ENCODE measurements at regions not wholly inside any gene's neighbourhood (a gene's known extent, or its start where the extent isn't known, plus 50 kb on each side); places are given as distances from the start of the nearest gene placed in this dataset.

DNA sequence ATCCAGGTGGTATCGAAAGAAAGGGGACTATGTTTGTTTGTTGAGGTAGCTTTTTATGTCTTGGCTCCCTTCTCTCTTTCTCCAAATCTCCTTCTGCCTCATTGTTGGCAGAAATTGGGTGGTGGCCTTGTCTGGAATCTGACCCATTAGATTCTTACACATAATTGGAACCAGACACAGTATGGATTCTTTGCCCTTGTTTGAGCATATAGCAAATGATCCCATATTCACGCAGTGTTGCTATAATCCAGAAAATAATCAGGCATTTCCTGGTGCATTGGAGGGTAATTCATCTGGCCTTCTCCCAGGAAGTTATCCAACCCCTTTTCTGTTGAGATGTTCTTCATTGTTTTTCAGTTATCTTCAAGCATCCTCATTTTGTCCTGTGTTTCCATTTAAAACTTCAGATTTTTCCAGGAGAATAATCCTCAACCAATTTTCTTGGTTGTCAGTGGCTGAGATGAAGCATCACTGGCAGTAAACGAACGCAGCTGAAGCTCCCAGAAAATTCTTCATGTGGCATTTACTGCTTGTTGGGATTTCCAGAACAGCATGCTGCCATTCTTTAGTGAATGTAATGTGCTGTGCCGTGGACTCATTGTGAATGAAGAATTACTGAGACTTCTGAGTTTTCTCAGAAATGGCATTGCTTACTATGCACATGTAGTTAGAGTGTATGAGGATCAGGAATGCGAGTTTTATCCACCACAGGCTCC, 70.5 kb upstream of the NTRK2 start:
- Histone ChIP-seq H3K79me2 (ENCODE audit: low read length) (no peaks in the 10 kb centered on the region), H3K4me1 (ENCODE audit: insufficient read depth, low read length) (no peaks in the 10 kb centered on the region), H3K4me2 (ENCODE audit: low read length) (no peak overlapping the region), H3K9ac (ENCODE audit: low read length) (no peak overlapping the region), H3K4me3 (ENCODE audit: low read length) (no peak overlapping the region), H3K36me3 (ENCODE audit: low read depth, low read length) (no peaks in the 10 kb centered on the region), H3K9me3 (ENCODE audit: low read length) (no peaks in the 10 kb centered on the region), H3K27me3 (ENCODE audit: low read length) (no peaks in the 10 kb centered on the region), H4K20me1 (ENCODE audit: low read length) (no peaks in the 10 kb centered on the region), H3F3A (ENCODE audit: low read length, unreplicated experiment) (no peaks in the 10 kb centered on the region), H3K9me2 (replicated peaks; ENCODE audit: low read length) (no peaks in the 10 kb centered on the region), H3K27ac (ENCODE audit: low read length) (no peak overlapping the region), H2AFZ (ENCODE audit: low read length) (no peak overlapping the region)
- no peak for ATAC-seq
- DNase-seq, result no peak
- intact Hi-C loops (cut with micrococcal nuclease), result no loop called here
- BruUV-seq (replicated peaks), result no TSS peak
- ChIA-PET POLR2A (ENCODE audit: unreplicated experiment) (no interaction called here), CTCF (no interaction called here)
- TF ChIP-seq CTCF (conservative IDR thresholded peaks at IDR 0.05; ENCODE audit: low read depth, low read length), result no peak
- TF ChIP-seq EZH2 (IDR thresholded peaks at IDR 0.05; ENCODE audit: low read length, unreplicated experiment), result no peak
- no peak for TF ChIP-seq EZH2phosphoT487 (IDR thresholded peaks at IDR 0.05; ENCODE audit: borderline replicate concordance, low read length)

GRCh38 chr9:84600739-84601138, 68.8 kb upstream of the NTRK2 start:
- no peaks in the 10 kb centered on the region for H4K20me1 ChIP-seq (ENCODE audit: low read length)
- H3K4me3 ChIP-seq (ENCODE audit: low read length), result no peak overlapping the region
- no peaks in the 10 kb centered on the region for H3K9me3 ChIP-seq (ENCODE audit: low read length)
- intact Hi-C loops (cut with micrococcal nuclease), result no loop called here
- H3K4me1 ChIP-seq (ENCODE audit: insufficient read depth, low read length), result no peaks in the 10 kb centered on the region
- ChIA-PET CTCF (no interaction called here), POLR2A (ENCODE audit: unreplicated experiment) (no interaction called here)
- H3K4me2 ChIP-seq (ENCODE audit: low read length), result no peak overlapping the region
- no peaks in the 10 kb centered on the region for H3K79me2 ChIP-seq (ENCODE audit: low read length)
- no peaks in the 10 kb centered on the region for H3K36me3 ChIP-seq (ENCODE audit: low read depth, low read length)
- H3K27ac ChIP-seq (ENCODE audit: low read length), result no peak overlapping the region
- H2AFZ ChIP-seq (ENCODE audit: low read length), result no peak overlapping the region
- no peaks in the 10 kb centered on the region for H3K27me3 ChIP-seq (ENCODE audit: low read length)
- DNase-seq (peak; percentile 1), ATAC-seq (no peak)
- TF ChIP-seq EZH2 (IDR thresholded peaks at IDR 0.05; ENCODE audit: low read length, unreplicated experiment), result no peak
- no peak for TF ChIP-seq CTCF (conservative IDR thresholded peaks at IDR 0.05; ENCODE audit: low read depth, low read length)
- TF ChIP-seq EZH2phosphoT487 (IDR thresholded peaks at IDR 0.05; ENCODE audit: borderline replicate concordance, low read length), result no peak
- no peaks in the 10 kb centered on the region for H3K9me2 ChIP-seq (replicated peaks; ENCODE audit: low read length)
- H3F3A ChIP-seq (ENCODE audit: low read length, unreplicated experiment), result no peaks in the 10 kb centered on the region
- H3K9ac ChIP-seq (ENCODE audit: low read length), result no peak overlapping the region
- no TSS peak for BruUV-seq (replicated peaks)

GRCh38 chr9:84604223-84604622, 65.3 kb upstream of the NTRK2 start:
- BruUV-seq (replicated peaks), result no TSS peak
- no peak for ATAC-seq
- H3K27ac ChIP-seq (ENCODE audit: low read length), result no peak overlapping the region
- no peak overlapping the region for H3K9ac ChIP-seq (ENCODE audit: low read length)
- no peak overlapping the region for H3K4me2 ChIP-seq (ENCODE audit: low read length)
- CTCF ChIA-PET, result no interaction called here
- no peak overlapping the region for H2AFZ ChIP-seq (ENCODE audit: low read length)
- H4K20me1 ChIP-seq (ENCODE audit: low read length), result no peaks in the 10 kb centered on the region
- H3K79me2 ChIP-seq (ENCODE audit: low read length), result no peaks in the 10 kb centered on the region
- H3K9me2 ChIP-seq (replicated peaks; ENCODE audit: low read length), result no peaks in the 10 kb centered on the region
- no peak for TF ChIP-seq CTCF (conservative IDR thresholded peaks at IDR 0.05; ENCODE audit: low read depth, low read length)
- no peak for TF ChIP-seq EZH2 (IDR thresholded peaks at IDR 0.05; ENCODE audit: low read length, unreplicated experiment)
- TF ChIP-seq EZH2phosphoT487 (IDR thresholded peaks at IDR 0.05; ENCODE audit: borderline replicate concordance, low read length), result no peak
- H3K27me3 ChIP-seq (ENCODE audit: low read length), result no peaks in the 10 kb centered on the region
- no peaks in the 10 kb centered on the region for H3K4me1 ChIP-seq (ENCODE audit: insufficient read depth, low read length)
- no peak overlapping the region for H3K4me3 ChIP-seq (ENCODE audit: low read length)
- POLR2A ChIA-PET (ENCODE audit: unreplicated experiment), result no interaction called here
- H3F3A ChIP-seq (ENCODE audit: low read length, unreplicated experiment), result no peaks in the 10 kb centered on the region
- no peak for DNase-seq
- no peaks in the 10 kb centered on the region for H3K9me3 ChIP-seq (ENCODE audit: low read length)
- intact Hi-C loops (cut with micrococcal nuclease), result no loop called here
- no peaks in the 10 kb centered on the region for H3K36me3 ChIP-seq (ENCODE audit: low read depth, low read length)
